Effector CD8-positive, alpha-beta T cell (primary cell): ENCODE measurements at regions not wholly inside any gene's neighbourhood (a gene's known extent, or its start where the extent isn't known, plus 50 kb on each side); places are given as distances from the start of the nearest gene placed in this dataset.

ENCODE experiments used
- DNase-seq: peaks from one replicate; lab custom pipeline; 2025; lab: John Stamatoyannopoulos, UW

- DNase-seq, result no peak
Measured at GRCh38 chr2:64283641-64284361, 139.6 kb upstream of the PELI1 start.

GRCh38 chr2:64284751-64285150, 140.5 kb upstream of the PELI1 start:
- no peak for DNase-seq

- DNase-seq, result no peak
Measured at GRCh38 chr2:64287202-64287740, 143.1 kb upstream of the PELI1 start.

- DNase-seq, result no peak
Measured at GRCh38 chr2:64288321-64289193, 144.3 kb upstream of the PELI1 start.

GRCh38 chr2:64289251-64289650, 145.0 kb upstream of the PELI1 start:
- DNase-seq, result no peak

- DNase-seq, result no peak
Measured at GRCh38 chr2:64289737-64290136, 145.5 kb upstream of the PELI1 start.

GRCh38 chr2:64291181-64291580, 147.0 kb upstream of the PELI1 start:
- DNase-seq, result no peak

- DNase-seq, result no peak
Measured at GRCh38 chr2:64295326-64296139, 151.3 kb upstream of the PELI1 start.

- no peak for DNase-seq
Measured at GRCh38 chr2:64296140-64296480, 151.9 kb upstream of the PELI1 start.

- DNase-seq, result no peak
Measured at GRCh38 chr2:64296695-64297346, 152.6 kb upstream of the PELI1 start.

GRCh38 chr2:64298161-64298560, 153.9 kb upstream of the PELI1 start:
- DNase-seq, result no peak

- no peak for DNase-seq
Measured at GRCh38 chr2:64300066-64300465, 153.9 kb upstream of the LGALSL start.

GRCh38 chr2:64303250-64303649, 150.7 kb upstream of the LGALSL start:
- no peak for DNase-seq

GRCh38 chr2:64307421-64307820, 146.5 kb upstream of the LGALSL start:
- DNase-seq, result no peak

- DNase-seq, result no peak
Measured at GRCh38 chr2:64311191-64311910, 142.6 kb upstream of the LGALSL start.

- DNase-seq, result no peak
Measured at GRCh38 chr2:64311948-64312621, 141.9 kb upstream of the LGALSL start.

- no peak for DNase-seq
Measured at GRCh38 chr2:64312622-64313397, 141.2 kb upstream of the LGALSL start.

GRCh38 chr2:64313398-64313723, 140.6 kb upstream of the LGALSL start:
- DNase-seq, result no peak

GRCh38 chr2:64315291-64315960, 138.5 kb upstream of the LGALSL start:
- no peak for DNase-seq
